HEK293T (cell line): ENCODE measurements at regions not wholly inside any gene's neighbourhood (a gene's known extent, or its start where the extent isn't known, plus 50 kb on each side); places are given as distances from the start of the nearest gene placed in this dataset.

Experiments
- BHLHE40 ChIP-seq: fragments of 450-650 bp; IDR thresholded peaks from 2 replicates; pipeline ENCODE4 v1.6.1; 2016; ENCODE audit warnings: mild to moderate bottlenecking, moderate library complexity, borderline replicate concordance
- ELF4 ChIP-seq: fragments of 450-650 bp; IDR thresholded peaks from 2 replicates; pipeline ENCODE4 v1.6.1; 2017; ENCODE audit warnings: antibody characterized with exemption
- FOXM1 ChIP-seq: fragments of 450-650 bp; IDR thresholded peaks from 2 replicates; pipeline ENCODE4 v1.6.1; 2017; ENCODE audit warnings: mild to moderate bottlenecking, borderline replicate concordance
- LEF1 ChIP-seq: fragments of 450-650 bp; IDR thresholded peaks from 2 replicates; pipeline ENCODE4 v1.6.1; 2017; ENCODE audit warnings: mild to moderate bottlenecking, borderline replicate concordance
- NFRKB ChIP-seq: fragments of 450-650 bp; IDR thresholded peaks from 2 replicates; pipeline ENCODE4 v1.6.1; 2016; ENCODE audit warnings: mild to moderate bottlenecking, moderate library complexity
- PKNOX1 ChIP-seq: fragments of 450-650 bp; IDR thresholded peaks from 2 replicates; pipeline ENCODE4 v1.6.1; 2016
- SP1 ChIP-seq: fragments of 450-650 bp; IDR thresholded peaks from 2 replicates; pipeline ENCODE4 v1.6.1; 2017
- TARDBP ChIP-seq: fragments of 450-650 bp; IDR thresholded peaks from 2 replicates; pipeline ENCODE4 v1.6.1; 2016
- ZNF384 ChIP-seq: fragments of 450-650 bp; IDR thresholded peaks from 2 replicates; pipeline ENCODE4 v1.6.1; 2016

- no peak for TF ChIP-seq NFRKB
- no peak for TF ChIP-seq SP1
- TF ChIP-seq ELF4 = no peak
- no peak for TF ChIP-seq PKNOX1
- TF ChIP-seq FOXM1 = no peak
- TF ChIP-seq BHLHE40 = no peak
- TF ChIP-seq TARDBP = no peak
- TF ChIP-seq LEF1 = no peak
- TF ChIP-seq ZNF384 = no peak
These were observed 122.7 kb upstream of the TMEM72 start for GRCh38 chr10:44788147-44789129.
